IMR-90 (cell line): ENCODE measurements at regions not wholly inside any gene's neighbourhood (a gene's known extent, or its start where the extent isn't known, plus 50 kb on each side); places are given as distances from the start of the nearest gene placed in this dataset.
"Not testable (repeated sequence)": the region's sequence is repeated elsewhere in the genome, so short reads cannot be mapped to it uniquely, and the experiment has no call there.

Experiments used
- ATAC-seq: fragments of 200-7000 bp; cut with Tn5 transposase; 2 replicates; pipeline ENCODE4 v1.9.1; 2020; ENCODE audit warnings: low read depth, mild to moderate bottlenecking, moderate library complexity
- BruUV-seq: library from RNA; stranded (reverse); fragments of 400-500 nt; replicated peaks from 2 replicates; lab custom pipeline; 2021; lab: Mats Ljungman, UMichigan
- CTCF ChIA-PET: fragments of 300-600 bp; formaldehyde crosslinking; extraction: SDS; loops from one replicate; lab custom pipeline; 2021; ENCODE audit warnings: antibody characterized with exemption; lab: Yijun Ruan, JAX
- POLR2A ChIA-PET: fragments of 300-600 bp; sonication (Branson Sonifier 250); formaldehyde crosslinking; loops from one replicate; lab custom pipeline; 2022; ENCODE audit warnings: antibody characterized with exemption; ENCODE audit not compliant: unreplicated experiment; lab: Charles Lee
- DNase-seq: peaks from one replicate; pipeline ENCODE4 v3.0.0; 2013
- H2AFZ ChIP-seq: replicated peaks from 2 replicates; pipeline ENCODE3; 2013; ENCODE audit warnings: low read length, mild to moderate bottlenecking; ENCODE audit not compliant: poor library complexity
- H2AK5ac ChIP-seq: 2 replicates; pipeline ENCODE4 v1.6.1; 2013; ENCODE audit warnings: low read depth, low read length, inconsistent platforms
- H2AK9ac ChIP-seq: replicated peaks from 2 replicates; pipeline ENCODE3; 2013; ENCODE audit warnings: mild to moderate bottlenecking, low read depth, low read length, moderate library complexity; ENCODE audit not compliant: poor library complexity
- H2BK120ac ChIP-seq: 2 replicates; pipeline ENCODE4 v1.6.1; 2013; ENCODE audit warnings: low read depth, low read length, inconsistent platforms
- H2BK15ac ChIP-seq: 3 replicates; pipeline ENCODE4 v1.6.1; 2013; ENCODE audit warnings: low read depth, low read length, inconsistent platforms
- H2BK20ac ChIP-seq: 2 replicates; pipeline ENCODE4 v1.6.1; 2013; ENCODE audit warnings: low read depth, mild to moderate bottlenecking, inconsistent platforms, low read length, moderate library complexity
- H2BK5ac ChIP-seq: 2 replicates; pipeline ENCODE4 v1.6.1; 2013; ENCODE audit warnings: mild to moderate bottlenecking, low read depth, low read length, inconsistent platforms; ENCODE audit not compliant: poor library complexity, severe bottlenecking
- H3K14ac ChIP-seq: replicated peaks from 2 replicates; pipeline ENCODE4 v1.6.1; 2013; ENCODE audit warnings: low read depth, low read length, inconsistent platforms
- H3K18ac ChIP-seq: 2 replicates; pipeline ENCODE4 v1.6.1; 2013; ENCODE audit warnings: low read depth, low read length, control low read depth
- H3K23ac ChIP-seq: 2 replicates; pipeline ENCODE4 v1.6.1; 2013; ENCODE audit warnings: low read depth, low read length, inconsistent platforms
- H3K27ac ChIP-seq: 2 replicates; pipeline ENCODE4 v1.5.1; 2013; ENCODE audit warnings: mild to moderate bottlenecking, control low read depth, low read length; ENCODE audit not compliant: insufficient read depth
- H3K27me3 ChIP-seq: 2 replicates; pipeline ENCODE4 v1.6.1; 2013; ENCODE audit warnings: low read length; ENCODE audit not compliant: control insufficient read depth, insufficient read depth
- H3K36me3 ChIP-seq: 2 replicates; pipeline ENCODE4 v1.6.1; 2013; ENCODE audit warnings: low read length, mixed read lengths; ENCODE audit not compliant: control insufficient read depth, insufficient read depth
- H3K4ac ChIP-seq: 2 replicates; pipeline ENCODE4 v1.6.1; 2013; ENCODE audit warnings: low read depth, low read length, inconsistent platforms
- H3K4me1 ChIP-seq: 2 replicates; pipeline ENCODE4 v1.6.1; 2013; ENCODE audit warnings: low read length, mixed read lengths; ENCODE audit not compliant: control insufficient read depth, insufficient read depth
- H3K4me2 ChIP-seq: 2 replicates; pipeline ENCODE4 v1.6.1; 2013; ENCODE audit warnings: low read depth, mild to moderate bottlenecking, control low read depth, low read length, moderate library complexity
- H3K4me3 ChIP-seq: 2 replicates; pipeline ENCODE4 v1.5.1; 2013; ENCODE audit warnings: low read depth, mild to moderate bottlenecking, control low read depth, low read length, moderate library complexity; ENCODE audit not compliant: insufficient read depth
- H3K56ac ChIP-seq: 2 replicates; pipeline ENCODE4 v1.6.1; 2013; ENCODE audit warnings: low read length, inconsistent platforms; ENCODE audit not compliant: insufficient read depth; ENCODE audit errors: extremely low read depth
- H3K79me1 ChIP-seq, 2 experiments: 2 replicates each; pipeline ENCODE4 v1.6.1; 2013; ENCODE audit warnings: low read length in 2 of 2, inconsistent platforms in 1 of 2, low read depth in 1 of 2
- H3K9ac ChIP-seq: 2 replicates; pipeline ENCODE4 v1.6.1; 2013; ENCODE audit warnings: low read depth, low read length, control low read depth
- H3K9me1 ChIP-seq: 2 replicates; pipeline ENCODE4 v1.6.1; 2013; ENCODE audit warnings: low read length, inconsistent platforms; ENCODE audit not compliant: insufficient read depth
- H3K9me3 ChIP-seq: 2 replicates; pipeline ENCODE4 v1.6.1; 2013; ENCODE audit warnings: low read length; ENCODE audit not compliant: control insufficient read depth, insufficient read depth
- H4K20me1 ChIP-seq: 2 replicates; pipeline ENCODE4 v1.6.1; 2013; ENCODE audit warnings: low read length, inconsistent platforms; ENCODE audit not compliant: insufficient read depth
- H4K5ac ChIP-seq: 2 replicates; pipeline ENCODE4 v1.6.1; 2013; ENCODE audit warnings: mild to moderate bottlenecking, low read depth, low read length, control low read depth
- H4K8ac ChIP-seq, 2 experiments: 2 replicates each; pipeline ENCODE4 v1.6.1; 2013; ENCODE audit warnings: low read depth in 2 of 2, low read length in 2 of 2, control low read depth in 1 of 2, inconsistent platforms in 1 of 2
- H4K91ac ChIP-seq: 2 replicates; pipeline ENCODE4 v1.6.1; 2013; ENCODE audit warnings: low read depth, low read length, inconsistent platforms; ENCODE audit not compliant: insufficient read depth
- POLR2A ChIP-seq: IDR thresholded peaks from 2 replicates; pipeline ENCODE4 v1.6.1; 2012; ENCODE audit warnings: mild to moderate bottlenecking, low read depth, low read length
- WGBS, 2 experiments: methylation state at CpG; one replicate each; pipeline versions ENCODE4 v1.1.5 to v1.1.7; 2013; ENCODE audit warnings: missing lambda C conversion rate in 2 of 2; ENCODE audit not compliant: insufficient read length in 1 of 2; ENCODE audit errors: extremely low coverage in 2 of 2; 5-methylcytosine and 5-hydroxymethylcytosine counted together
- dilution Hi-C: fragments of 300-500 bp; cut with HindIII; formaldehyde crosslinking; loops from one replicate; pipeline ENCODE4 v1.14.3; 2018; ENCODE audit warnings: low sequenced_read_pairs; ENCODE audit not compliant: unreplicated experiment
- in situ Hi-C: fragments of 300-500 bp; cut with MboI; formaldehyde crosslinking; loops from 3 replicates; pipeline ENCODE4 v1.14.3; 2019; ENCODE audit warnings: low sequenced_read_pairs, inconsistent platforms, mixed read lengths
- intact Hi-C: fragments of 100-400 bp; cut with micrococcal nuclease; formaldehyde crosslinking; loops from 2 replicates; pipeline ENCODE4 v1.10.0; 2022

DNA sequence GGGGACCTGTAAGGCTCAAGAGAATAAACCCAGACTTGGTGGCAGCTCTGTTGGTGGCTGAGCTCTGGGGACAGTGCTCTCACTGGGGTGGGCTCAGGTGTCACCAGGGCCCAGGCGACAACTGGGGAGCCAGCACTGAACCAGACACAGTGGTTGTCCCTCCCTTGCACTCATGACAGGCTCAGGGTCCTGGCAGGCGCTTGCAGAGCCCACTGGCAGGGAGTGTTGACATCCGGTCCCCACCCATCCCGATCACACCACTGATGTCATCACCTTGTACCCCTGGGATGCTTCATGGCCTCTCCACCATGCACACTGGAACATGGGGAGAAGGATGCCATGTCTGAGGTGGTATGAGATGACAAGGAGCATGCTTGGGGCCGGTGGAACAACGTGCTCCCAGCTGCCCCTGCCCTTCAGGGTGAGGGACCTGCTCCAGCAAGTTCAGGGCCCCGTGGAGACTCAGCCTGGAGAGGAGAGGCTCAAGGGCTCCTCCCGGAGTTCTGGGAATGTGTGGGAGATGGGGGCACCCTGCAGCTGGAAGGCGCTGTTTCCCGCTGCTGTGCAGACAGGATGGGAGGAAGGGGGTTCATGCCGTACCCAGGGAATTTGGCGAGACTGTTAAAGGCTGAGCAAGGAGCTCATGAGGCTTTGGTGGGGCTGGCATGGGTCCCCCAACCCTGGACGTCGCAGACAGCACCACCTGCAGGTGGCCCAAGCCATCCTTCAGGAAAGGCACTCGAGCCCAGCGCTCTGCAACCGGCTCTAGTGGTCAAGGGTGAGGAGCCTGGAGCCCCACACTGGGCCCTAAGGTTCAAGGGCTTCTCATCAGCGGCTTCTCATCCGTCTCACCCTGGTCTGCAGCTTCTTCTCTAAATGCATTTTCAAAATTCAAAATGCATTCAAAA is 141.1 kb upstream of the ZNF469 start:
- H2BK120ac ChIP-seq, result peak overlapping the region; percentile 98
- peak overlapping the region; percentile 93 for H3K23ac ChIP-seq
- H2BK5ac ChIP-seq, result peak overlapping the region; percentile 97
- H2AK9ac ChIP-seq, H3K4me3 ChIP-seq, H3K4me2 ChIP-seq, H3K9me3 ChIP-seq, H4K20me1 ChIP-seq, H3K27me3 ChIP-seq, CTCF ChIA-PET, POLR2A ChIA-PET, H3K36me3 ChIP-seq, H2AFZ ChIP-seq, BruUV-seq, H3K9ac ChIP-seq, ATAC-seq, dilution Hi-C loops: not testable (repeated sequence)
- intact Hi-C loops (loop anchor here (5.0 to 10.0 kb wide), 3 partner anchors 63 to 143 kb away; partner anchors contain the start of gene ZNF469), in situ Hi-C loops (loop anchor here (10.0 kb wide), 1 partner anchor 63 kb away; no protein-coding TSS in a partner anchor)
- H4K8ac ChIP-seq, result peak overlapping the region; percentile 6 to 87; a peak in 2 of 4 replicates
- H3K14ac ChIP-seq, result peak overlapping the region; percentile 98
- H3K18ac ChIP-seq, result peak overlapping the region; percentile 92
- peak overlapping the region; percentile 87; the same call in 2 of the 3 replicates for H2BK15ac ChIP-seq
- H3K79me1 ChIP-seq, result peaks cover 3 to 33% of the 10 kb centered on the region in 2 experiments
- H2AK5ac ChIP-seq, result peak overlapping the region; percentile 76
- WGBS, 2 experiments, result 85% methylated on average over 5 of the region's 19 CpGs; no CpG with 5 or more reads in 1 of the 2 experiments
- peak overlapping the region; percentile 98 for H3K4ac ChIP-seq
- H3K27ac ChIP-seq, result peak overlapping the region; percentile 75
- peaks cover 39% of the 10 kb centered on the region for H3K4me1 ChIP-seq
- peak overlapping the region; percentile 98 for H2BK20ac ChIP-seq
- peak; percentile 28 for DNase-seq
- TF ChIP-seq POLR2A, result 0 out of 2 replicates have a peak, but pooled peaks have one; percentile 3
- peak overlapping the region; percentile 97 for H4K91ac ChIP-seq
- peak overlapping the region; percentile 71; the same call in 1 of the 2 replicates for H3K56ac ChIP-seq
- peak overlapping the region; percentile 71 for H4K5ac ChIP-seq
- H3K9me1 ChIP-seq, result peaks cover 29% of the 10 kb centered on the region
